GM19455 (cell line): ENCODE measurements at regions not wholly inside any gene's neighbourhood (a gene's known extent, or its start where the extent isn't known, plus 50 kb on each side); places are given as distances from the start of the nearest gene placed in this dataset.

Source experiments
- ATAC-seq: cut with Tn5 transposase; IDR thresholded peaks from one replicate; pipeline ENCODE4 v1.9.1; 2021; ENCODE audit not compliant: unreplicated experiment

- ATAC-seq = no peak
Measured at GRCh38 chr13:89678466-89679121, 1668.9 kb upstream of the MIR17HG start.

GRCh38 chr13:89684896-89685295, 1662.6 kb upstream of the MIR17HG start:
- no peak for ATAC-seq

GRCh38 chr13:89686171-89686570, 1661.3 kb upstream of the MIR17HG start:
- no peak for ATAC-seq

- ATAC-seq = no peak
Measured at GRCh38 chr13:89687066-89687465, 1660.4 kb upstream of the MIR17HG start.

GRCh38 chr13:89688918-89689317, 1658.6 kb upstream of the MIR17HG start:
- no peak for ATAC-seq

GRCh38 chr13:89694451-89694850, 1653.0 kb upstream of the MIR17HG start:
- no peak for ATAC-seq

GRCh38 chr13:89695343-89696257, 1651.9 kb upstream of the MIR17HG start:
- ATAC-seq = no peak

- ATAC-seq = no peak
Measured at GRCh38 chr13:89701913-89702312, 1645.6 kb upstream of the MIR17HG start.

- ATAC-seq = no peak
Measured at GRCh38 chr13:89704040-89704439, 1643.4 kb upstream of the MIR17HG start.

- no peak for ATAC-seq
Measured at GRCh38 chr13:89708013-89708412, 1639.5 kb upstream of the MIR17HG start.

- ATAC-seq = no peak
Measured at GRCh38 chr13:89721216-89721615, 1626.3 kb upstream of the MIR17HG start.

GRCh38 chr13:89726690-89727435, 1620.6 kb upstream of the MIR17HG start:
- no peak for ATAC-seq

GRCh38 chr13:89733829-89734228, 1613.7 kb upstream of the MIR17HG start:
- no peak for ATAC-seq

GRCh38 chr13:89737051-89737450, 1610.4 kb upstream of the MIR17HG start:
- no peak for ATAC-seq

GRCh38 chr13:89738072-89738471, 1609.4 kb upstream of the MIR17HG start:
- no peak for ATAC-seq

- ATAC-seq = no peak
Measured at GRCh38 chr13:89740994-89741685, 1606.3 kb upstream of the MIR17HG start.

GRCh38 chr13:89746554-89746953, 1600.9 kb upstream of the MIR17HG start:
- ATAC-seq = no peak

GRCh38 chr13:89748716-89749115, 1598.8 kb upstream of the MIR17HG start:
- ATAC-seq = no peak

GRCh38 chr13:89749888-89750287, 1597.6 kb upstream of the MIR17HG start:
- no peak for ATAC-seq

- ATAC-seq = no peak
Measured at GRCh38 chr13:89750371-89750770, 1597.1 kb upstream of the MIR17HG start.

GRCh38 chr13:89751432-89751930, 1596.0 kb upstream of the MIR17HG start:
- no peak for ATAC-seq
